H4 (cell line): ENCODE measurements at regions not wholly inside any gene's neighbourhood (a gene's known extent, or its start where the extent isn't known, plus 50 kb on each side); places are given as distances from the start of the nearest gene placed in this dataset.

Experiments used
- DNase-seq: peaks from one replicate; pipeline ENCODE4 v3.0.0-alpha.2; 2015; ENCODE audit warnings: low spot score

GRCh38 chr2:56615760-56616159 lies 432.0 kb downstream of the CCDC85A start:
- DNase-seq: no peak

DNA sequence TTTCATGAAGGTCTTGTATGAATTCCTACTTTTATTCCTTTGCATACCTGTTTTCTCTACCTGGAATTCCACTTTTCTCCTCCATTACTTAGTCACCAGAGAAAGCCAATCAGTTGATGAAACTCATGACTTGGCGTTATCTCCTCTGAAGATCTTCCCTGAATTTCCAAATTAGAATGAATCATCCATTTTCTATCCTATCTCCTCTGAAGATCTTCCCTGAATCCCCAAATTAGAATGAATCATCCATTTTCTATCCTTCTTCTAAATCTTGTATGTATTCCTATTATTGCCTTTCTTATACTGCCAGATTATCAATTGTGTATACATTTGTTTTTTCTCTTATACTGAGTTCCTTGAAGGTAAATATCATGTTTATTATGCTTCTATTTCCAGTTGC lies 440.4 kb downstream of the CCDC85A start:
- DNase-seq: no peak

GRCh38 chr2:56626927-56627326 lies 443.1 kb downstream of the CCDC85A start:
- no peak for DNase-seq

DNA sequence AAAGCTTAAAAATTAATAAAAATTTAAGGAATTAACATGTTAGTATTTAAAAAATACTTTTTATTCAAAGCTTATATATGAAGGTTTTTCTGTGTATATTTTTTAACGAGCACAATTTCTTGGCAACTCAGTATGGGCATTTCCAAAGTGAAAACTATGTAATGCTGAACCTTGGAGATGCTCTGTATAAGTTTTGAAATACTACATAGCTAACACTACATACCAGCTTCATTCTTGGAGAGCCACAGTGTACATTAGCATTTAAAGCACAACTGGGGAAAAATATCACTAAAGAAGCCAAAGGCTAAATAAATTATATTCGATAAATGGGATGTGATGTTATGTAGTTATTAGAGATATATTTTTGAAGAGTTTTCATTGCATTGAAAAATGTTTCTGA lies 446.5 kb downstream of the CCDC85A start:
- DNase-seq: no peak

GRCh38 chr2:56647997-56648396 lies 464.2 kb downstream of the CCDC85A start:
- DNase-seq: no peak

- no peak for DNase-seq
Measured at GRCh38 chr2:56648802-56649201, 465.0 kb downstream of the CCDC85A start.

GRCh38 chr2:56654936-56655335 lies 471.1 kb downstream of the CCDC85A start:
- no peak for DNase-seq

DNA sequence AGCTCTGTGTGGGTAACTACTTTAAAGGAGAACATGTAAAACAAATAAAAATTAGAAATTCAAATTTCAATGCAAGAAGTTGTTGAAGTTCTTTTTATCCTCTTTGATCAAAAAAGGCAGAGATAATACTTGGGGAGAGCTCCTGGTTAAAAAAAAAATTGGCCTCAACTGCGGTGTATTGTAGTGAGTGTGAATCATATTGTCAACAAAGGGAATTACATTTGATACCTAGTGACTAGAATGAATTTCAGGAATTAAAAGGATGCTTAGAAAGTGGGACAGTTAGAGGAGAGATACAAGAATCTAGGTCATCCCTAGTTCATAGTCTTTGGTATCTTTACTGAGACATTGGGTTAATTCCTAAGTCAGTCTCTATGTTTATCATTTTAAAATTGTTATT lies 473.0 kb downstream of the CCDC85A start:
- DNase-seq: no peak

- no peak for DNase-seq
Measured at GRCh38 chr2:56666777-56667176, 483.0 kb downstream of the CCDC85A start.

- no peak for DNase-seq
Measured at GRCh38 chr2:56671973-56672569, 488.3 kb downstream of the CCDC85A start.

DNA sequence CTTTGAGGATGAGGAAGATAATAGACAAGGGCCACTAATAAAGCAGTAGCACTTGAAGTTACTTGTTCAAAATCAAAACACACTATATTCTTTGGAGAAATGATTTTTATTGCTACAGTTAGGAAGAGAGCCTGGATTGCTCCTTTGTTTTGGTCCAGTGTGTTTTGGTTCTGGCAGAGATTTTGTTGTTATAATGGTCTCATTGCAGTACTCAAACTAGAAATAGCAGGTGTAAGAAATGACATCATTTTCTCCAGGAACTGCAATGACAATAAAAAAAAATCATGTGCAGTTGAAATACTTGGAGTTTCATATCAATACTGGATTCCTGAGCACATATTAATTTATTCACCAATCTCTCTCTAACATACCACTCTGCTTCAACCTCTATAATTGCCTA lies 490.3 kb downstream of the CCDC85A start:
- no peak for DNase-seq

GRCh38 chr2:56676966-56677365 lies 493.2 kb downstream of the CCDC85A start:
- no peak for DNase-seq

DNA sequence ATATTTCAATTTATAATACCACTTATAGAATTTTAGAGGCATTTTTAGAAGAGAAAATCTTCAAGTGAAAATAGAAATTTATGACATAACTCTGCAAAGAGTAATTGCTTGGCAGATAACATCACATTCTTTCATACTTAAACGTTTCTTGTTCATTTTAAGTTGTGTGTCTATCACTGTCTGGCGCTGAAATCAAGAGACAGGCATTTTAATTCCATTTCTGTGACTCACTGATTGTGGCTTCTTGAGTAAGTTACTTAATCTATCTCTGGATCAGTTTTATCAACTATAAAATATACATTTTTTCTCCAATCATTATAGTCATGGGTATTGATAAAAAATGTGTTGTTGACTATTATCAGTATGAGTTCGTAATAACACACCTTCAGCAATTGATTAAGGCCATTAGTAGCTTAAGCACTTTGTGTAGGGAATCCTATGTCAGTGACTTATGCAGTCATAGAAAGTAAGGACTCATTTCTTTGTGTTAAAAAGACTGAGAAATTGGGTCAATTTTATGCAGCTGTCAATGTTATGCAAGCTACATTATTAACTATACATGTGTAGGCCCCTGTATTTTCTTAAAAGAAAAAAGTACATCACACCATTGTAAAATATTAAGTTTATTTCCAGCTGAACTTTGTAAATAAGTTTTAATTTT lies 497.3 kb downstream of the CCDC85A start:
- DNase-seq: no peak

DNA sequence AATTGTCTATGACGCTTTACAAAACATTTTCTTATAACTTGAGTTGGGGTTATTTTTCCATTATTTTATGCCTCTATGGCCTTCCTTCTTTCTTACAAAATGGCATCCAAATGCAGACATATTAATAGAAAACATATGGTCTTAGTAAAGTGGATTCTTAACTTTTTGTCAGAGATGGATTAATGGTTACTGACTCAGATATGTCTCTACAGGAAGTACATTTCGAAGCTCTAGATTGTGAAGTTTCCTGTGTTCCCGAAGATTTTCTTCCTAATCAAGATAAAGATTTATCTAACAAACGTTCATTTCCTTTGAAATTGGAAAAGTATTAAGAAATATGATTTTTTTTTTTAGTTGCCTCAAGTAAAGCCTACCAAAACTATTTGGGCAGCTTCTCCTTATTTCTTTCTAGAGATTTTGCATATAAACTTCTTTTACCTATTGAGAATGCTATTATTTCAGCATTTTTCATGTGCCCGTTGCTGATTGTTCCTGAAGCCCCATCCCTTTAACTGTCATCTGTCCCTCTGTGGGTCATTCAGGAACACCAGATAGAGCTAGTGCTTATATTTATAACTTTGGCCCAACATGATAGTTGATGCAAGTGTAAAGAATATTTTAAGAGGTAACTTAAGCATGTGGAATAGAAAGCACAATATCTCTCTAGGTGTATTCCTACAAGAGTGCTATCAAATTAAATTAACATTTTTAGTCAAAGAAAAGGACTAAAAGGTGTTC lies 498.0 kb downstream of the CCDC85A start:
- no peak for DNase-seq

DNA sequence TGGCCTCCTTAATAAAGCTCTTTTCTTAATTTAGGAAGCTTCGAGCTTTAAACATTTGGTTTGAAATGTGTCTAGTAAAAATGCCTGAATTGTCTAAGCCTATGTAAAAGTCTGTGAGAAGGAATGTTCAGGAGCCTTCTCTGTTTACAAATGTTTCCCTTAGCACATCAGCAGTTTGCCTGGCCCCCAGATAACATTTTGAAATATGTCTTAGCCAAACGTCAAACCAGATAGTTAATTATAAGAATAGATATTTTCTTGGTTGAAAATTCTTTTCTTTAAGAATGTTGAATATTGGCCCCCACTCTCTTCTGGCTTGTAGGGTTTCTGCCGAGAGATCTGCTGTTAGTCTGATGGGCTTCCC lies 498.6 kb downstream of the CCDC85A start:
- no peak for DNase-seq

- DNase-seq: no peak
Measured at GRCh38 chr2:56684327-56684726, 500.5 kb downstream of the CCDC85A start.

DNA sequence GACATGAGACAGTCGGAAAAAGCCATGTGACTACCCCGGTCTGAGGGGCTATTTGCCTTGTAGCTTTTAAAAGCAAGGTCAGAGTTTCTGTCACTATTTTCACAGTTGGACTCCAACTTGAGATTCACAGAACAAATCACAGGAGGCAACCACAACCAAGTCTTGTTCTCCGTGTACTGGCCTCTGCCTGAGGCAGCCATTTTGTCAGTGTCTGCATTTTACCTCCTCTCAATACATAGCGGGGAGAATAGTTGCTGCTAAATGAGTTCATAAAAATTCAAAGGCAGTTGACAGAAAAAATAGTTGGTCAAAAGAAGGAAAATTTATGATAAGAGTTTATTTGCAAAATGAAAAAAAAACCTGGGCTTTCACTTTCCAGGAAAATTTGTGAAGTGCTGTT lies 501.4 kb downstream of the CCDC85A start:
- DNase-seq: no peak

DNA sequence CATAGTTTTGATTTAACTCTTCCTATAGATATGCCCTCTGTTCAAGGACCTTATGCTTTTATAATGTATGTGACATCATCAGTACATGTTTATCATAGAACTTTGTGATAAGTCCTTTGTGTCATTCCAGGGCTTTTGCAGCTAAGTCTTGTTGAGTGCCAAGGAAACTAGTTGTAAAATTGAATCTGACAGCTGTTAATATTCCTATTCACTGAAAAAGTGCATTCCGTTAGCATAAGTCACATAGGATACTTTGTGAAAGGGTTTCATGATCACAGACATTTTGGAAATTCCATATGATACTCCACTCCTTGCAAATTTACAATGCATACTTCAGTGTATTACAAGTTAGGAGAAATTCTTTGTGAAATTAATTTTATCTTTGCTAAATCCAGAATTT lies 503.4 kb downstream of the CCDC85A start:
- DNase-seq: no peak

- no peak for DNase-seq
Measured at GRCh38 chr2:56688661-56689060, 504.9 kb downstream of the CCDC85A start.

- no peak for DNase-seq
Measured at GRCh38 chr2:56693501-56693900, 509.7 kb downstream of the CCDC85A start.

DNA sequence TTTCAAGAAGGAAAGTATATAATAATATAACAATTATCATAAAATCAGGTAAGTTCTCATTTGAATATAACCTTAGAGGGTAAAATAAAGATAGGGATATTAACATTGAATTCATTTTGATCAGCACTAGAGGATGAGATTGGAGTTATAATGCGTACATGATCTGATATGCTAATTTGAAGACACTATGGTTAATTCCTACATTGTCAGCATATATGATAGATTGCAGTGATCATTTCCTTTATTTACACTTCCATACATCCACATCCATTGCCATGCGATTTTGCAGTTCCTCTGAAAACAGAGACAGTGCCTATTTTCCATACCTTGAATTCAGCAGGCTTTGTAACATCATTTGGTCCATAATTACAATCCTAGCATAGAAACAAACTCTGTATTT lies 519.2 kb downstream of the CCDC85A start:
- DNase-seq: no peak

DNA sequence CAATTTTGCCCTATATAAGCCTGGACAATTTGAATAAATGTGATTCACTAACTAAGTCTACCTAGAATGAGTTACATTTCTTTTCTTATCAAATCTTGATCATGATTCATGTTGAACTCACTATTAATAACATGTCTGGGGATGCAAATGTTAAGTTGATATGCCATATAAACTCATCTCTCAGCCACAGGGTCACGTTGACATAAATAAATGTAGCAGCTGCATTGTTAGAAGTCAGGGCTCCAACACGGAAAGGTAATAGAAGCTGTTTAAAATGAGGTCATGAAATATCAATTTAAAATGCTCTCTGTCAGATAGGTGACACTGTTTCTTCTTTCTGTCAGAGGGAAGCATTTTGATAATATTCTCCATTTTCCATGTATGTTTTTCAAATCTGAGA lies 521.9 kb downstream of the CCDC85A start:
- DNase-seq: no peak

DNA sequence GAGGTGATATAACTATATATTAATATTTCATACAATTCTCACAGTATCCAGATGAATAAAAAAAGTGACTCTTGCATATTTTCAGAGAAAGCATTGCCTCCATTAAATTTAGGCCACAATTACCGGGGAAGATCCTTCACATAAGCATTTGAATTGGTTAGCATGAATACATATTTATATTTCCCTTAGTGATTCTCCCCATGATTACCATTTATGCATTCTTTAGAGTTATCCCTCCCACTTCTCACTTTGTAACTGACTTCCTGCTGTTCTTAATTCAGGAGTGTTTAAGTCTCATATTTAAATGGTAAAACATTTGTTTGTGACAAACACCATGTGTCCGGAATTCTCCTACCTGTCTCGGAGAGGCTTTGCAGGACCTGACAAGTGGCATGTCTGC lies 523.4 kb downstream of the CCDC85A start:
- DNase-seq: no peak
